ENCODE measurements at regions not wholly inside any gene's neighbourhood (a gene's known extent, or its start where the extent isn't known, plus 50 kb on each side); places are given as distances from the start of the nearest gene placed in this dataset.

DNA sequence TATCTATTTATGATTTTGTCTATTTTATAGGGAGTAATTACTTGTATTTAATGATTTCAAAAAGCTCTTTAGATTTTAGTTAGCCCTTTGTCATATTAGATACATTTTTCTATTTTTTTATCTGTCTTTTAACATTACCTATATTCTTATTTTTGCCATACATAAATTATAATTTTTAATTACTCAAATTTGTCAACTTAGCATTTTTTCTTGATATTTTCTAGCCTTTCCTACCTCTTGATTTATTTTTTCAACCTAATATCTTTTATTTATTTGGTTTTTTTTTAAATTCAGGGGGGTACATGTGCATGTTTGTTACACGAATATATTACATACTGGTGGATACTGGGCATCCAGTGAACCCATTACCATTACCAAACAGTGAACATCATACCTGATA is 114.3 kb upstream of the F13A1 start:
- Mint-ChIP-seq H3K27ac (no peak overlapping the region), H3K27me3 (no peaks in the 10 kb centered on the region), H3K4me1 (no peaks in the 10 kb centered on the region), H3K9me3 (ENCODE audit: insufficient read depth) (peaks cover 3% of the 10 kb centered on the region), H3K4me3 (no peak overlapping the region)
- DNase-seq (no peak), ATAC-seq (ENCODE audit: low read depth) (no peak)
- no peak overlapping the region for H3K4me3 ChIP-seq (ENCODE audit: control extremely low read depth in 1 of 5, extremely low read depth in 1 of 5, insufficient read depth in 1 of 5, low read depth in 2 of 5, low read length in 4 of 5)
- WGBS (ENCODE audit: insufficient coverage), result no CpG with 5 or more reads among the region's 1 CpG
- no peak overlapping the region for H3K4me2 ChIP-seq (replicated peaks; ENCODE audit: low read depth, low read length, poor library complexity, severe bottlenecking)
- intact Hi-C loops (cut with micrococcal nuclease), result no loop called here
- H3K9me3 ChIP-seq (ENCODE audit: control extremely low read depth in 1 of 3, control insufficient read depth in 2 of 3, insufficient read depth in 1 of 3, low read length in 2 of 3), result no peaks in the 10 kb centered on the region
- H3K27me3 ChIP-seq (replicated peaks in 1 of 4; ENCODE audit: control extremely low read depth in 1 of 4, control insufficient read depth in 3 of 4, insufficient read depth in 4 of 4, low read length in 3 of 4), result no peaks in the 10 kb centered on the region
- no peaks in the 10 kb centered on the region for H4K20me1 ChIP-seq (ENCODE audit: control insufficient read depth, insufficient read depth, low read length, poor library complexity, severe bottlenecking)
- no peak overlapping the region for H2AFZ ChIP-seq (ENCODE audit: insufficient read depth, low read depth, low read length, poor library complexity, severe bottlenecking)
- POLR2A ChIA-PET, result no interaction called here
- CTCF ChIA-PET, result no interaction called here
- no peak overlapping the region for H3K27ac ChIP-seq (ENCODE audit: low read length in 2 of 2)
- H3K79me2 ChIP-seq (ENCODE audit: control insufficient read depth, insufficient read depth, low read length), result no peaks in the 10 kb centered on the region
- TF ChIP-seq EZH2 (IDR thresholded peaks at IDR 0.05; ENCODE audit: borderline replicate concordance, insufficient read depth, low read depth, low read length, poor library complexity, severe bottlenecking), result no peak
- TF ChIP-seq, protein P1, sequence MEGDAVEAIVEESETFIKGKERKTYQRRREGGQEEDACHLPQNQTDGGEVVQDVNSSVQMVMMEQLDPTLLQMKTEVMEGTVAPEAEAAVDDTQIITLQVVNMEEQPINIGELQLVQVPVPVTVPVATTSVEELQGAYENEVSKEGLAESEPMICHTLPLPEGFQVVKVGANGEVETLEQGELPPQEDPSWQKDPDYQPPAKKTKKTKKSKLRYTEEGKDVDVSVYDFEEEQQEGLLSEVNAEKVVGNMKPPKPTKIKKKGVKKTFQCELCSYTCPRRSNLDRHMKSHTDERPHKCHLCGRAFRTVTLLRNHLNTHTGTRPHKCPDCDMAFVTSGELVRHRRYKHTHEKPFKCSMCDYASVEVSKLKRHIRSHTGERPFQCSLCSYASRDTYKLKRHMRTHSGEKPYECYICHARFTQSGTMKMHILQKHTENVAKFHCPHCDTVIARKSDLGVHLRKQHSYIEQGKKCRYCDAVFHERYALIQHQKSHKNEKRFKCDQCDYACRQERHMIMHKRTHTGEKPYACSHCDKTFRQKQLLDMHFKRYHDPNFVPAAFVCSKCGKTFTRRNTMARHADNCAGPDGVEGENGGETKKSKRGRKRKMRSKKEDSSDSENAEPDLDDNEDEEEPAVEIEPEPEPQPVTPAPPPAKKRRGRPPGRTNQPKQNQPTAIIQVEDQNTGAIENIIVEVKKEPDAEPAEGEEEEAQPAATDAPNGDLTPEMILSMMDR (IDR thresholded peaks at IDR 0.05), result no peak
- no peaks in the 10 kb centered on the region for H3K4me1 ChIP-seq (ENCODE audit: control insufficient read depth in 2 of 2, insufficient read depth in 2 of 2, low read length in 2 of 2)
- H3K9ac ChIP-seq (ENCODE audit: low read length), result no peak overlapping the region
- H3K36me3 ChIP-seq (replicated peaks in 1 of 2; ENCODE audit: control extremely low read depth in 1 of 2, control insufficient read depth in 1 of 2, extremely low read depth in 1 of 2, insufficient read depth in 2 of 2, low read length in 1 of 2), result no peaks in the 10 kb centered on the region

- CTCF ChIA-PET, result no interaction called here
- TF ChIP-seq EZH2 (IDR thresholded peaks at IDR 0.05; ENCODE audit: borderline replicate concordance, insufficient read depth, low read depth, low read length, poor library complexity, severe bottlenecking), result no peak
- TF ChIP-seq, protein P1 (IDR thresholded peaks at IDR 0.05), result no peak
- Histone ChIP-seq H3K4me3 (ENCODE audit: control extremely low read depth in 1 of 5, extremely low read depth in 1 of 5, insufficient read depth in 1 of 5, low read depth in 2 of 5, low read length in 4 of 5) (no peak overlapping the region), H3K27ac (ENCODE audit: low read length in 2 of 2) (no peak overlapping the region), H3K9ac (ENCODE audit: low read length) (no peak overlapping the region), H3K4me2 (replicated peaks; ENCODE audit: low read depth, low read length, poor library complexity, severe bottlenecking) (no peak overlapping the region), H3K27me3 (replicated peaks in 1 of 4; ENCODE audit: control extremely low read depth in 1 of 4, control insufficient read depth in 3 of 4, insufficient read depth in 4 of 4, low read length in 3 of 4) (no peaks in the 10 kb centered on the region), H2AFZ (ENCODE audit: insufficient read depth, low read depth, low read length, poor library complexity, severe bottlenecking) (no peak overlapping the region), H3K79me2 (ENCODE audit: control insufficient read depth, insufficient read depth, low read length) (no peaks in the 10 kb centered on the region), H4K20me1 (ENCODE audit: control insufficient read depth, insufficient read depth, low read length, poor library complexity, severe bottlenecking) (no peaks in the 10 kb centered on the region), H3K9me3 (ENCODE audit: control extremely low read depth in 1 of 3, control insufficient read depth in 2 of 3, insufficient read depth in 1 of 3, low read length in 2 of 3) (no peaks in the 10 kb centered on the region), H3K4me1 (ENCODE audit: control insufficient read depth in 2 of 2, insufficient read depth in 2 of 2, low read length in 2 of 2) (no peaks in the 10 kb centered on the region), H3K36me3 (replicated peaks in 1 of 2; ENCODE audit: control extremely low read depth in 1 of 2, control insufficient read depth in 1 of 2, extremely low read depth in 1 of 2, insufficient read depth in 2 of 2, low read length in 1 of 2) (no peaks in the 10 kb centered on the region)
- Mint-ChIP-seq H3K9me3 (ENCODE audit: insufficient read depth) (peaks cover 3% of the 10 kb centered on the region), H3K27ac (no peak overlapping the region), H3K4me3 (no peak overlapping the region), H3K27me3 (no peaks in the 10 kb centered on the region), H3K4me1 (no peaks in the 10 kb centered on the region)
- no CpG with 5 or more reads among the region's 4 CpGs for WGBS (ENCODE audit: insufficient coverage)
- POLR2A ChIA-PET, result no interaction called here
- DNase-seq, result no peak
- no peak for ATAC-seq (ENCODE audit: low read depth)
- intact Hi-C loops (cut with micrococcal nuclease), result no loop called here
Observed at GRCh38 chr6:6436366-6436765, 115.9 kb upstream of the F13A1 start.
